BE2C (cell line): ENCODE measurements at regions not wholly inside any gene's neighbourhood (a gene's known extent, or its start where the extent isn't known, plus 50 kb on each side); places are given as distances from the start of the nearest gene placed in this dataset.

Experiments
- DNase-seq: peaks from one replicate; pipeline ENCODE4 v3.0.0-alpha.2; 2020
- H3K27me3 ChIP-seq: fragments of 250-450 bp; sonication (Bioruptor Pico); 2 replicates; pipeline ENCODE4 v1.5.1; 2020; ENCODE audit warnings: mild to moderate bottlenecking
- H3K36me3 ChIP-seq: fragments of 250-450 bp; sonication (Bioruptor Pico); 2 replicates; pipeline ENCODE4 v1.5.1; 2020; ENCODE audit warnings: mild to moderate bottlenecking
- H3K4me1 ChIP-seq: fragments of 250-450 bp; sonication (Bioruptor Pico); 2 replicates; pipeline ENCODE4 v1.5.1; 2020
- H3K4me3 ChIP-seq: 2 replicates; pipeline ENCODE4 v1.5.1; 2011; ENCODE audit warnings: low read depth, low read length
- H3K9me3 ChIP-seq: fragments of 250-450 bp; sonication (Bioruptor Pico); 2 replicates; pipeline ENCODE4 v1.5.1; 2020
- TF ChIP-seq, protein P1 (sequence below): IDR thresholded peaks from 2 replicates; pipeline ENCODE4 v1.5.1; 2012; ENCODE audit warnings: mild to moderate bottlenecking, low read depth, low read length

DNA sequence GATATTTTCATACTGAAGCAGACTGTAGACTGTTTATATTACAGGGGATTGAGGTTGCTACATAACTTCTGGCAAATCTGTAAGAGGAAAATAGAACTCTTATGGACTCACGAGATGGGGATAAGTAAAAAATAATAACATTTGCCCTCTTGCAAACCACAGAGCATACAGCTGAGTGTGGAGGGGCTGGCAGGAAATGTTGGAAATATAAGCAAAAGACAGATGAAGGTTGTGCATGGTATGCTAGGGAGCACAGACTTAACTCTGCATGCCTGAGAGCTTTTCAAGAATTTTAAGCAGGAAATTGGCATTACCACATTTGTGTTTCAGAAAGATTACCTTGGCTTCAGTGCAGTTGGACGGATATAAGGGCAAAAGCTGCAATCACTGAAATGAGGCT lies 411.1 kb downstream of the RAD51AP2 start:
- no peaks in the 10 kb centered on the region for H3K9me3 ChIP-seq
- no peaks in the 10 kb centered on the region for H3K27me3 ChIP-seq
- DNase-seq, result no peak
- H3K4me1 ChIP-seq, result no peaks in the 10 kb centered on the region
- TF ChIP-seq, protein P1, sequence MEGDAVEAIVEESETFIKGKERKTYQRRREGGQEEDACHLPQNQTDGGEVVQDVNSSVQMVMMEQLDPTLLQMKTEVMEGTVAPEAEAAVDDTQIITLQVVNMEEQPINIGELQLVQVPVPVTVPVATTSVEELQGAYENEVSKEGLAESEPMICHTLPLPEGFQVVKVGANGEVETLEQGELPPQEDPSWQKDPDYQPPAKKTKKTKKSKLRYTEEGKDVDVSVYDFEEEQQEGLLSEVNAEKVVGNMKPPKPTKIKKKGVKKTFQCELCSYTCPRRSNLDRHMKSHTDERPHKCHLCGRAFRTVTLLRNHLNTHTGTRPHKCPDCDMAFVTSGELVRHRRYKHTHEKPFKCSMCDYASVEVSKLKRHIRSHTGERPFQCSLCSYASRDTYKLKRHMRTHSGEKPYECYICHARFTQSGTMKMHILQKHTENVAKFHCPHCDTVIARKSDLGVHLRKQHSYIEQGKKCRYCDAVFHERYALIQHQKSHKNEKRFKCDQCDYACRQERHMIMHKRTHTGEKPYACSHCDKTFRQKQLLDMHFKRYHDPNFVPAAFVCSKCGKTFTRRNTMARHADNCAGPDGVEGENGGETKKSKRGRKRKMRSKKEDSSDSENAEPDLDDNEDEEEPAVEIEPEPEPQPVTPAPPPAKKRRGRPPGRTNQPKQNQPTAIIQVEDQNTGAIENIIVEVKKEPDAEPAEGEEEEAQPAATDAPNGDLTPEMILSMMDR, result no peak
- no peaks in the 10 kb centered on the region for H3K36me3 ChIP-seq
- no peak overlapping the region for H3K4me3 ChIP-seq

DNA sequence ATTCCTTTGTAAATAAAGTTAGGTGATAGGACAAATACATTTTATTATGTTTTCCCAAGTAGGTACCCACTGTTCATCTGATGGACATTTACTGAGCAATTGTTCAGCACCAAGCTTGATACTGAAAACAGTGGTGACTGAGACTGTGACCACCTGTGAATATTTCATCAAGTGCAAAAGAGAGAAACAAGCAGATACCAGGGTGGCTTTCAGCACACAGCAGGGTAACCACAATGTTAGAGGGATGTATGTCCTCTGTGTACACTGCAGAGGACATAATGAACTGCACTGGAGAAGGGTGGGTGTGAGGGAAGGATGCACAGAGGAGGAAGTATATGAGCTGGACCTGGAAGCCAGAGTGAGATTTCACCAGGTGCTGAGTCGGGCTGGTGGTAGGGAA lies 411.8 kb downstream of the RAD51AP2 start:
- H3K36me3 ChIP-seq, result no peaks in the 10 kb centered on the region
- DNase-seq, result no peak
- no peaks in the 10 kb centered on the region for H3K4me1 ChIP-seq
- no peaks in the 10 kb centered on the region for H3K9me3 ChIP-seq
- TF ChIP-seq, protein P1, result no peak
- H3K4me3 ChIP-seq, result no peak overlapping the region
- H3K27me3 ChIP-seq, result no peaks in the 10 kb centered on the region

DNA sequence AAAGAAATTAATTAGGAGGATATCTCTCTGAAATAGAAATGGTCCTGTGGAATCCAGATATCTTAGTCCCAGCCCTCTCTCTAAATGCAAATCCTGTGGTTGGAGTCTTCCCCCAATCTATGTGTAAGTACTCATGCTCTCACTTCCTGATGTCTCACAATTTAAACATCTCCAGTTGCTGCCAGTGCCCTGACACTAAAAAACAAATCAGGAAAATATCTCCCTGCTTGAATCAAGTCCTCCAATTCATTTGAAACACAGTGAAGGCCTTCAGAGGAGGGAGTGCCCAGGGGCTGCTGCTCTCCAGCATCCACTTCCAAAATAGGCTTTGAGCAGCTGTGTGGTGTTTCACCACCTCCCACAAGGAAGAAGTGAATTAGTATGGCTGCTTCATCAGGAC lies 413.8 kb downstream of the RAD51AP2 start:
- Histone ChIP-seq H3K36me3 (no peaks in the 10 kb centered on the region), H3K4me1 (no peaks in the 10 kb centered on the region), H3K9me3 (no peaks in the 10 kb centered on the region), H3K27me3 (no peaks in the 10 kb centered on the region), H3K4me3 (no peak overlapping the region)
- TF ChIP-seq, protein P1, result no peak
- DNase-seq, result no peak

DNA sequence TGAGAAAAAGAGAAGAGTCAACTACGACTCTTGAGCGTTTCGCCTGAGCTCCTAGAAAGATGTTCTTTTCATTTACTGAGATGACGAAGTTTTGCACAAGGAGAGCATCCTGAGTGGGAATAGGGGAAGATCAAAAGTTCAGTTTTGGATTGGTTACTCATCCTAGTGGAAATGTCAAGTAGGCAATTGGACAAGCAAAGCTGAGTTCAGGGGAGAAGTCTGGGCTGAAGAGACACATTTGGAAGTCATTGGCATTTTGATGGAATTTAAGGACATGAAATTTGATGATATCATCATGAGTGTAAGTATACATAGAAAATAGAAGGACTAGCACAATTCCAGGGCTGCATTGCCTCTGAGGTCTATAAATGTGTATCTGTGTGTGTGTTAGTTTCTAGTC lies 416.6 kb downstream of the RAD51AP2 start:
- Histone ChIP-seq H3K9me3 (no peaks in the 10 kb centered on the region), H3K27me3 (no peaks in the 10 kb centered on the region), H3K4me1 (no peaks in the 10 kb centered on the region), H3K4me3 (no peak overlapping the region), H3K36me3 (no peaks in the 10 kb centered on the region)
- no peak for DNase-seq
- TF ChIP-seq, protein P1, result no peak

DNA sequence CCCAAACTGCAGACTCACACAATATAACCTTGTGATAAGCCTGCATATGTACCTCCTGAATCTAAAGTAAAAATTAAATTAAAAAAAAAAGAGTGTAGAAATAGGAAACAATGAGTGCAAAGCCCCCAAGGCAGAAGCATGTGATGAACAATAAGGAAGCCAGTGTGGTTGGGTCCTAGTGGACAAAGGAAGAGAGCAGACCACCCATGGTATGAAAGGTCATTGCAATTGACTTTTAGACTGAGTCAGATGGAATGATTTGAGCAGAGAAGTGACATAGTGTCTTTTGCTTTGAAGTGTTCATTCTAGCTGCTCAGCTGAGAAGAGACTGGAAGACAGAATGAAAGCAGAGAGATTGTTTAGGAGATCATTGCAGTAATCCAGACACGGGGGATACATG lies 417.1 kb downstream of the RAD51AP2 start:
- Histone ChIP-seq H3K9me3 (no peaks in the 10 kb centered on the region), H3K36me3 (no peaks in the 10 kb centered on the region), H3K4me1 (no peaks in the 10 kb centered on the region), H3K27me3 (no peaks in the 10 kb centered on the region), H3K4me3 (no peak overlapping the region)
- TF ChIP-seq, protein P1, result no peak
- no peak for DNase-seq

DNA sequence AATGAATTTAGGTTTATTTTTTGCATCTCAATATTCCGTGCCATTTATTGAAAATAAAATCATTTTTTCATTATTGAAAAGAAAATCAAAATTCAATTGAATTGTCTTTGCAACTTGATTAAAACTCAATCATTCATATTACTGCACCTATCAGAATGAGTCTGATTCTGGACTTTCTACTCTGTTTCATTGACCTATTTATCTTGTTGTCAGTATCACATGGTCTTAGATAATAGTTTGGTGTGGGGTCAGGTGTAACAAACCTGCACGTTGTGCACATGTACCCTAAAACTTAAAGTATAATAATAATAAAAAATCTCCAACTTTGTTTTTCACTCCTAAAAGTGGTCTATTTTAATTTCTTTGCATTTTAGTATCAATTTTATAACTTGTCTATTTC lies 422.9 kb downstream of the RAD51AP2 start:
- Histone ChIP-seq H3K4me3 (no peak overlapping the region), H3K4me1 (no peaks in the 10 kb centered on the region), H3K36me3 (no peaks in the 10 kb centered on the region), H3K27me3 (no peaks in the 10 kb centered on the region), H3K9me3 (no peaks in the 10 kb centered on the region; the same call in 1 of the 2 replicates)
- DNase-seq, result no peak
- TF ChIP-seq, protein P1, result no peak
